GM19328 (cell line): ENCODE measurements at regions not wholly inside any gene's neighbourhood (a gene's known extent, or its start where the extent isn't known, plus 50 kb on each side); places are given as distances from the start of the nearest gene placed in this dataset.
"Not testable (repeated sequence)": the region's sequence is repeated elsewhere in the genome, so short reads cannot be mapped to it uniquely, and the experiment has no call there.

Source experiments
- ATAC-seq: cut with Tn5 transposase; IDR thresholded peaks from one replicate; pipeline ENCODE4 v1.9.1; 2021; ENCODE audit warnings: mild to moderate bottlenecking, moderate library complexity; ENCODE audit not compliant: unreplicated experiment

DNA sequence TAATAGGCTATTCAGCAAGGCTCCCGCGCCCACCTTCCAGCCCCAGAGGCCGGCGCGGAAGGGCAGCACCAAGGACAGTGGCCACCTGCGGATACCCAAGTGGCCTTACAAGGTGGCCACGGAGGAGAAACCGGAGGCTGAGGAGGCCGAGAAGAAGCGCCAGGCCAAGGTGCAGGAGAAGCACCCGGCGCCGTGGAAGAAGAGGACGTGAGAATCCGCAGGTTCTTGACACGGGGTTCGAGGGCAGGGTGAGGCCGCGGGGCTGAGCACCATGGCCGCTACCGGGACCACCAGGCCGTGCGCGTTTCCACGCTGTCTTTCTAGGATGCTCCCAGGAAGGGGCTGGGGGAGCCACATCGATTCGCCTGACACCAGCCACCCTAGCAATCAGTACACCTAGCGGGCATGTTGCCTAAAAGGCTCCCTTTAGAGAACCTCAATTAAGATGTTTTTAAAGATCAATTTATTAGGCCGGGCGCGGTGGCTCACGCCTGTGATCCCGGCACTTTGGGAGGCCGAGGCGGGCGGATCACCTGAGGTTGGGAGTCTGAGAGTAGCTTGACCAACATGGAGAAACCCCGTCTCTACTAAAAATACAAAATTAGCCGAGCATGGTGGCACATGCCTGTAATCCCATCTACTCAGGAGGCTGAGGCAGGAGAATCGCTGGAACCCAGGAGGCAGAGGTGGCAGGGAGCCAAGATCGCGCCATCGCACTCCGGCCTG, 134.3 kb upstream of the OR4C13 start:
- not testable (repeated sequence) for ATAC-seq

DNA sequence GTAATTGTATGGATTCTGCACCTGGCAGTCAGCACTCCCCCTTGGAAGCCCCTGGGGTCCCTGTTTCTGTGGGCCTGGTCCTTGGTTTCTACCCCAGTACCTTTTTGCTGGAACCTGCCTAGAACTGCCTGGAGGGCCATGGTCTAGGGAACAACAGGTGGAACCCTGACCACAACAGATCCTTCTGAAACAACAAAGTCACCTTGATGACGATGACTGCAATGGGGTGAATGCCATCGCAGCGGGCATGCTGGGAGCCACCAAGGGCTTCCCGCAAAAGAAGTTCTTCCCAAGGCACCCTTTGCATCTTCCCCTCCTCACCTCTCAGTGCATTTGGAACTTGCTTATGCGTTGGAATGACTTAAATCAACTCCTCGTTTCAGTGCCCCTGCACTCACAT, 129.0 kb upstream of the OR4C13 start:
- not testable (repeated sequence) for ATAC-seq

DNA sequence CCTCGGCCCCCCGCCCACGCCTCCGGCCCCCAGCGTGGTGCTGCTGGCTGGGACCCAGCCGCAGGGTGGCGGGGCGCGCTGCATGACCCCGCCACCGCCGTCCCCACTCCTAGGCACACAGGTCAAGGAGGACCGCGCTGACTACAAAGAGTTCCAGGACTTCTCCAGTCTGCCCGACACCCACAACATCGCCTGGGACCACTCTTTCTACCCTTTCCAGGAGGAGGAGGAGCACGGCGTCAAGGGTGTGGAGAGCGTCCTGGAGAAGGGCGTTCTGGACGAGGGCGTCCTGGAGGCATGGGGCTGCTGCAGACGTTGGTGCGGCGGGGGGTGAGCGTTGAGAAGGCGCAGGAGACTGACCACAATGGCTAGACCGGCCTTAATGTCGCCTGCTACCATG, 101.7 kb upstream of the OR4C13 start:
- ATAC-seq, result not testable (repeated sequence)

DNA sequence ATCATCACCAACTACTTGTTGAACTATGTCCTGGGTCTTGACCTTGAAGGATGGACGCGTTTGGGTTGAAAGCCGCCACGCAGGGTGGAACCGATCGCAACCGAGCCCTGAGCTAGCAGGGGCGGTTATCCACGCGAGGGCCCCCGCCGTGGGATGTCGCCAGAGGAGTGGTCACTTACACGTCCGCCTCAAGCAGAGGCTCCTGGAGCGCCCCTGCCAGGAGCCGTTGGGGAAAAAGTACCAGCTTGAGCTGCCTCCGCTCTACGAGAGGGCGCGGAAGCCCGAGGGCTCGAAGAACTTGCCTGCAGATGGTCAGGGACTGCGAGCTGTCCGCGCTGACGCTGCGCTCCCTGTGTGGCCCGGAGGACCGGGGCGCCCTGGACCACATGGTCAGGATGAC, 100.7 kb upstream of the OR4C13 start:
- no peak for ATAC-seq

DNA sequence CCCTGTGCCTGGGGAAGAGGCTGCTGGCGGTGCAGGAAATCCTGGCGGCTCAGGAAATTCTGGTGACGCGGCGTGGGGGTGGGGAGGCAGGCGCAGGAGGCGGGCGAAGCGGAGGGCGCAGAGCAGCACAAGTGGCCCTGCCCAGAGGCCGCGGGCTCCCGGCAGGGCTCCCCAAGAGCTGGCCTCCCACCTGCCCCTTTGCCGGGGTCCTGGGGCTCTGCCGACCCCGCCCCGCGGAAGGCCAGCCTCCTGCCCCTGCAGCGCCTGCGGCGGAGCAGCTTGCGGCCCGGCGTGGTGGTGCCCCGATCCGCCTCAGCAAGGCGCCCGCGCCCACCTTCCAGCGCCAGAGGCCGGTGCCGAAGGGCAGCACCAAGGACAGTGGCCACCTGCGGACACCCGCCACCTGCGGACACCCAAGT, 100.2 kb upstream of the OR4C13 start:
- no peak for ATAC-seq

DNA sequence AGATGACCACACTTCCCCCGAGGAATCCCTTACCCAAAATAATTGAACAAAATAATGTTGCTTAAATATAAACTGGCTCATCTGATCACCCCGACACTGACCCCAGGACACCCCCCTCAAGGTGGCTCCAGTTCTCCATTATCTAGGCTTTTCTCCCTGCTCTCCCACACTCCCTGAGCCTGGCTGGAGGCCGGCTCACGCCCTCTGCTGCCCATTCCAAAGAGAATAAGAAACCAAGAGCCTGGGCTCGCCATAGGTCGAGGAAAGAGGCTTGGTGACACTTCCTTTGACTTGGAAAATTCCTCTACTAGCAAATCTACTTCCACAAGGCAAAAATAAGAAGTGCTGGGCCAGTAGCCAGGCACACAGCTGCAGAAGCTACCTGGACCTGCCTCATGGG, 63.3 kb upstream of the OR4C13 start:
- ATAC-seq, result not testable (repeated sequence)

DNA sequence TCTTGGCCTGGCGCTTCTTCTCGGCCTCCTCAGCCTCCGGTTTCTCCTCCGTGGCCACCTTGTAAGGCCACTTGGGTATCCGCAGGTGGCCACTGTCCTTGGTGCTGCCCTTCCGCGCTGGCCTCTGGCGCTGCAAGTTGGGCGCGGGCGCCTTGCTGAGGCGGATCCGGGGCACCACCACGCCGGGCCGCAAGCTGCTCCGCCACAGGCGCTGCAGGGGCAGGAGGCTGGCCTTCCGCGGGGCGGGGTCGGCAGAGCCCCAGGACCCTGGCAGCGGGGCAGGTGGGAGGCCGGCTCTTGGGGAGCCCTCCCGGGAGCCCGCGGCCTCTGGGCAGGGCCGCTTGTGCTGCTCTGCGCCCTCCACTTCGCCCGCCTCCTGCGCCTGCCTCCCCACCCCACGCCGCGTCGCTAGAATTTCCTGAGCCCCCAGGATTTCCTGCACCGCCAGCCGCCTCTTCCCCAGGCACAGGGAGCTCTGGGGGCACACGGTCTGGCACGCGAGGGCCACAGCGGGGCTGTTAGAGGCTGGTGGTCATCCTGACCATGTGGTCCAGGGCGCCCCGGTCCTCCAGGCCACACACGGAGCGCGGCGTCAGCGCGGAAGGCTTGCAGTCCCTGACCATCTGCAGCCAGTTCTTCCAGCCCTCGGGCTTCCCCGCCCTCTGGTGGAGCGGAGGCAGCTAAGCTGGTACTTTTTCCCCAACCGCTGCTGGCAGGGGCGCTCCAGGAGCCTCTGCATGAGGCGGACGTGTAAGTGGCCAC, 60.1 kb upstream of the OR4C13 start:
- not testable (repeated sequence) for ATAC-seq

DNA sequence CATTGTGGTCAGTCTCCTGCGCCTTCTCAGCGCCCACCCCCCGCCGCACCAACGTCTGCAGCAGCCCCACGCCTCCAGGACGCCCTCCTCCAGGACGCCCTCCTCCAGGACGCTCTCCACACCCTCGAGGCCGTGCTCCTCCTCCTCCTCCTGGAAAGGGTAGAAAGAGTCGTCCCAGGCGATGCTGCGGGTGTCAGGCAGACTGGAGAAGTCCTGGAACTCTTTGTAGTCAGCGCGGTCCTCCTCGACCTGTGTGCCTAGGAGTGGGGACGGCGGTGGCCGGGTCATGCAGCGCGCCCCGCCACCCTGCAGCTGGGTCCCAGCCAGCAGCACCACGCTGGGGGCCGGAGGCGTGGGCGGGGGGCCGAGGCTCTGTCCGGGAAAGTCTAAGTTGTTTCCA, 58.7 kb upstream of the OR4C13 start:
- not testable (repeated sequence) for ATAC-seq
